Mucosa of rectum (tissue), 2 donors: ENCODE measurements at regions not wholly inside any gene's neighbourhood (a gene's known extent, or its start where the extent isn't known, plus 50 kb on each side); places are given as distances from the start of the nearest gene placed in this dataset.

ENCODE experiments used
- H3K27ac ChIP-seq, 2 donors: one replicate each; pipeline ENCODE4 v1.7.0; 2013; ENCODE audit warnings: inconsistent platforms in 2 of 2, low read depth in 2 of 2, low read length in 2 of 2
- H3K27me3 ChIP-seq, 2 donors: one replicate each; pipeline ENCODE4 v1.7.0; 2013; ENCODE audit warnings: low read length in 2 of 2; ENCODE audit not compliant: control insufficient read depth in 2 of 2, insufficient read depth in 2 of 2
- H3K36me3 ChIP-seq, 2 donors: one replicate each; pipeline ENCODE4 v1.7.0; 2013; ENCODE audit warnings: low read length in 2 of 2; ENCODE audit not compliant: control insufficient read depth in 2 of 2, insufficient read depth in 2 of 2
- H3K4me1 ChIP-seq, 2 donors: one replicate each; pipeline ENCODE4 v1.7.0; 2013; ENCODE audit warnings: low read length in 2 of 2, mild to moderate bottlenecking in 1 of 2; ENCODE audit not compliant: control insufficient read depth in 2 of 2, insufficient read depth in 2 of 2
- H3K4me3 ChIP-seq, 2 donors: one replicate each; pipeline ENCODE4 v1.7.0; 2013; ENCODE audit warnings: low read length in 2 of 2
- H3K9ac ChIP-seq, 2 donors: one replicate each; pipeline ENCODE4 v1.7.0; 2013; ENCODE audit warnings: low read length in 2 of 2, low read depth in 1 of 2, mild to moderate bottlenecking in 1 of 2
- H3K9me3 ChIP-seq, 2 donors: one replicate each; pipeline ENCODE4 v1.7.0; 2013; ENCODE audit warnings: low read length in 2 of 2; ENCODE audit not compliant: control insufficient read depth in 2 of 2
- donor health status: healthy.
- donor health status: Normal muscosa, but diverticular disease.

DNA sequence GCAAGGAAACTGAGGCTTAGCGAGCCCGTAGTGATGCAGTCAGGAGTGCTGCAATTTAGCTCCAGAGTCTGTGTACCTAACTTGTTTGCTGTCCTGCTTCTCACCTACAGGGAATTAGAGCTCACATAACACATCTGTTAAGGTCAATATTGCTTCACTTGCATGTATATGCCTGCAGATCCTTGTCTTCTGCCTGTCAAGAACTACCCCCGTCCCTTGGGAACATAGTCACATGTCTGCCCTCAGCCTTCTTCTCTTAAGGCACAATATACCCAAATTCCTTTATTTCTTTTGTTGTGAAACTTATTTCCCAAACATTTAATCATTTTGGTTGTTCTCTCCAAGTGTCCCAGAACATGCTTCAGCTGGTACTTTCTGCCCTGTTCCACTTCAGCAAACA, 103.3 kb upstream of the LEF1 start:
- H3K9me3 ChIP-seq: no peaks in the 10 kb centered on the region
- H3K27ac ChIP-seq: no peak overlapping the region
- H3K4me1 ChIP-seq: no peaks in the 10 kb centered on the region
- H3K27me3 ChIP-seq: no peaks in the 10 kb centered on the region
- no peak overlapping the region for H3K9ac ChIP-seq
- no peaks in the 10 kb centered on the region for H3K36me3 ChIP-seq
- no peak overlapping the region for H3K4me3 ChIP-seq

DNA sequence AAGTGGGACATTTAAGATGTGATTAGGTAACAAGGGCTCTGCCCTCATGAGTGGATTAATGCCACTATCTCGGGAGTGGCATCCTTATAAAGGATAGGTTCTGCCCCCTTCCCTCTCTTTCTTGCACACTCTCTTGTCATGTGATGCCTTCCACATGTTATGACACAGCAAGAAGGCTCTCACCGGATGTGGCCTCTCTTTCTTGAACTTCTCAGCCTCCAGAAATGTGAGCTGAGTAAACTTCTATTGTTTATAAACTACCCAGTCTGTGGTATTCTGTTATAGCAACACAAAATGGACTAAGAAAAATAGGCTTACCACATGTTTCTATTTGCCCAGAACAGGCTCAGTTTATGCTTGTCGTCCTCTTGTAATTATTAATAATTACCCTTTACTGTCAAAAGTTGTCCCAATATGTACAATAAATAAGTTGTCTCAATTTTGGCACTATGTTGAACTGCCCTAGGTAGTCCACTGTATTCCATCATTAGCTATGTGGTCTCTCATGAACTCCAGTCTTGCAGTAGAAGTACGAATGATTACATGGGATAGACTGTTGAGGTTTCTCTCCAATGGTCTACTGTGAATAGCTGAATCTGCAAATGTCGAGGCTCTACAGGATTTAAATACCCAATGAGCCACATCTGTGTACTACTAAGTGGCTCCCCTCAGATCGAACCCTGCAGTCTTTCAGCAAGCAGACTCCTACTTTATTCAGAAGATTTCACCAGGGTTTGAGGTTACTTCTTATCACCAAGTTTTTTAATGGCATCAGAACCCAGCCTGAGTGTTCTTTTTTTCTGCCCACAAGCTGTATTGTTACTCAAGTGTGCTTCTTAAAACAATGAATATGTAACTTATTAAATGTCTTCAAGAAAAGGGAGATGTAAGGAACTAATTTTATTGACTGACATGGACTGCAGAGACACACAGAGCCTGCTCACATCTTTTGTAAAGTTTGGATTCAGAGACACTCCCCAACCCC, 102.0 kb upstream of the LEF1 start:
- Histone ChIP-seq H3K4me1 (no peaks in the 10 kb centered on the region), H3K9me3 (no peaks in the 10 kb centered on the region), H3K27me3 (no peaks in the 10 kb centered on the region), H3K36me3 (no peaks in the 10 kb centered on the region), H3K4me3 (no peak overlapping the region), H3K9ac (no peak overlapping the region), H3K27ac (no peak overlapping the region)

DNA sequence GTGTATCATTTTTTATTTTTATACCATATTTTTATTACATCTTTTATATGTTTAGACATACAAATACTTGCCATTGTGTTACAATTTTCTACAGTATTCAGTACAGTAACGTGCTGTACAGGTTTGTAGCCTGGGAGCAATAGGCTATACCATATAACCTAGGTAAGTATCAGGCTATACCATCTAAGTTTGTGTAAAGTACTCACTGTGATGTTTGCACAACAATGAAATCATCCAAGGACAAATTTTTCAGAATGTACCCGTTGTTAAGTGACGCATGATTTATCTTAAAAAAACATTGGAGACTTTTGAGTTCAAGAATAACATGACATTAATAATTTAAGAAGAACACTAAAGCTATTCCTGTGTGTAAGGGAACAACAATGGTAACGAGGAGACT, 96.0 kb upstream of the LEF1 start:
- no peaks in the 10 kb centered on the region for H3K4me1 ChIP-seq
- no peaks in the 10 kb centered on the region for H3K9me3 ChIP-seq
- H3K27ac ChIP-seq: no peak overlapping the region
- no peaks in the 10 kb centered on the region for H3K27me3 ChIP-seq
- H3K36me3 ChIP-seq: no peaks in the 10 kb centered on the region
- H3K9ac ChIP-seq: no peak overlapping the region
- no peak overlapping the region for H3K4me3 ChIP-seq

DNA sequence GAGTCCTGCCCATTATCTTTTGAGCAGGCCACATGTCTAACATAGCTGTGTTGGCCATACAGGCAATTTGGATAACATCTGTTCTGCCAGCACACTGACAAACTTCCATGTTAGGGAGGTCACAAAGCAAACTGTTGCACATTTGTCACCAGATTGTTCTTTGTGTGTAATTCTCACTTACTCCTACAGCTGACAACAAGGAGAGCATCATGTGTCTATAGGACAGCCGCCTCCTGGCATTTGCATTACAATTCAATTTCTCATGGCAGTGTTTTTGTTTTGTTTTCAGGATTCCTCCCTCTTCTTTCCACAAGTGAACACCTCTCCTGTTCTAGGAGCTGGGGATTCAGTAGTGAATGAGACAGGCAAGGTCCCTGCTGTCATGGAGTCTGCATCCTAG, 94.3 kb upstream of the LEF1 start:
- Histone ChIP-seq H3K4me1 (no peaks in the 10 kb centered on the region), H3K9ac (no peak overlapping the region), H3K27ac (no peak overlapping the region), H3K4me3 (no peak overlapping the region), H3K9me3 (no peaks in the 10 kb centered on the region), H3K36me3 (no peaks in the 10 kb centered on the region), H3K27me3 (no peaks in the 10 kb centered on the region)

GRCh38 chr4:108261026-108261425, 92.3 kb upstream of the LEF1 start:
- H3K27ac ChIP-seq: no peak overlapping the region
- H3K27me3 ChIP-seq: no peaks in the 10 kb centered on the region
- H3K9ac ChIP-seq: no peak overlapping the region
- H3K36me3 ChIP-seq: no peaks in the 10 kb centered on the region
- H3K4me3 ChIP-seq: no peak overlapping the region
- H3K4me1 ChIP-seq: no peaks in the 10 kb centered on the region
- H3K9me3 ChIP-seq: no peaks in the 10 kb centered on the region

DNA sequence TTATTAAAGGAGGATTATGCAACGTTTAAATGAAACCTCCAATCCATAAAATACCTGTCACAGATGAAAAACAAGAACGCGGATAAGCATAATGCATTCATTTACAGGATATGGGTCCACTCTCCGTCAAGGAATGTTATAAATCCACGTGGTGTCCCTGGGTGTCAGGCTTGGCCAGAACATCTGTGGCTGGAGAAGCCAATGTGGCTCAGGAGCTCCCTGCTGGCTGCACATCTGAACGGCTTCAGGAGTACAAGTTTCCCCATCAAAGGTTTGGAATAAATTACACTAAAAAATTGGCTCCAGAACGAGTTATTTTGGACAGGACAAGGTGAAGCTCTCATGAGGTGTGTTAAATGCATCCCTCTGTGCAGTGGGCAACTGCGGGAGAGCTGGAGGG, 87.8 kb upstream of the LEF1 start:
- Histone ChIP-seq H3K4me1 (no peaks in the 10 kb centered on the region), H3K36me3 (no peaks in the 10 kb centered on the region), H3K9ac (no peak overlapping the region), H3K27me3 (no peaks in the 10 kb centered on the region), H3K4me3 (no peak overlapping the region), H3K9me3 (no peaks in the 10 kb centered on the region), H3K27ac (no peak overlapping the region)

GRCh38 chr4:108255203-108255747, 86.5 kb upstream of the LEF1 start:
- Histone ChIP-seq H3K9me3 (no peaks in the 10 kb centered on the region), H3K4me1 (no peaks in the 10 kb centered on the region), H3K27me3 (no peaks in the 10 kb centered on the region), H3K4me3 (no peak overlapping the region), H3K9ac (no peak overlapping the region), H3K27ac (no peak overlapping the region), H3K36me3 (no peaks in the 10 kb centered on the region)

DNA sequence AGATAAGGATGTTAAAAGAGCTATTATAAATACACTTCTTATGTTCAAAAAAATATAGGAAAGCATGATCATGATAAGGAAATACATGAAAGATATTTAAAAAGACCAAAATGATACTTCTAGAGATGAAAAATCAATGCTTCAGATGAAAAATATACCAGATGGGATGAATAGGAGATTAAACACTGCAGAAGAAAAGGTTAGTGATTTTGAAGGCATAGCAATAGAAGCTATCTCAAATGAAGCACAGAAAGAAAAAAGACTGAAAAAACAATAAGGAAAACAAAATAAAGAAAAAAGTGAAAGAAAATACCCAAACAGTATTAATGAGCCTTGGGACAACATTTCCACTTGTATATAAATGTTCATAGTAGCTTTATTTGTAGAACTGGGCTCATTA, 80.7 kb upstream of the LEF1 start:
- Histone ChIP-seq H3K4me1 (no peaks in the 10 kb centered on the region), H3K9me3 (no peaks in the 10 kb centered on the region), H3K9ac (no peak overlapping the region), H3K27me3 (no peaks in the 10 kb centered on the region), H3K27ac (no peak overlapping the region), H3K36me3 (no peaks in the 10 kb centered on the region), H3K4me3 (no peak overlapping the region)

DNA sequence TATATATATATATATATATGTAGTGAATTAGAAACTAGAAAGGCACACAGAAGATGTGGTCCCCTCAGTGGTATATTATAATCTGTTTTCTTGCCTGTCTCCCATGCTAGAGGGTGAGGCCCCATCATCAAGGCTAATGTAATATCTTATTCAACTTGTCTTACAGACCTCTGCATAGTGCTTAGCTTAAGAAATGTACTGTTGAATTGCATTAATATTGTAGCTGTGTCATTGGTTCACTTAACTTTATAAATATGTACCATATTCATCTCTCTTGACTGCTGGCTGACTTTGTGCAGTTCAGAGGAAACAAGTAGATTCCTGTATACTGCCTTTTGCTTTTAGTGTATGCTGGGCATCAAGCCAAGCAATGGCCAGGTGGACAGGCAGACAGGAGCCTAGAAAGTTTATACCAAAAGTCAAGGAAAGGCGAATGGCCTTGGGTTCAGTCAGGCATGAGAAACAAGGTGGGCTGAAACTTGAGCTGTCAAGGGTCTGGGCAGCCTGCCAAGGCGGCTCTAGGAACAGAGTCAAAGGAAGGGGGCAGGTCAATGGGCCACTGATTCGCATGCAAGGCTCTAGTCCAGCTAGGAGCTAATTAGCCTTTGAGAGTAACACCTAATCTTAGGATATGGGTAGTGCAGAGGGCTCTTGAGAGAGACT, 78.8 kb upstream of the LEF1 start:
- Histone ChIP-seq H3K9ac (no peak overlapping the region), H3K4me3 (no peak overlapping the region), H3K27ac (no peak overlapping the region), H3K36me3 (no peaks in the 10 kb centered on the region), H3K4me1 (no peaks in the 10 kb centered on the region), H3K9me3 (no peaks in the 10 kb centered on the region), H3K27me3 (no peaks in the 10 kb centered on the region)

DNA sequence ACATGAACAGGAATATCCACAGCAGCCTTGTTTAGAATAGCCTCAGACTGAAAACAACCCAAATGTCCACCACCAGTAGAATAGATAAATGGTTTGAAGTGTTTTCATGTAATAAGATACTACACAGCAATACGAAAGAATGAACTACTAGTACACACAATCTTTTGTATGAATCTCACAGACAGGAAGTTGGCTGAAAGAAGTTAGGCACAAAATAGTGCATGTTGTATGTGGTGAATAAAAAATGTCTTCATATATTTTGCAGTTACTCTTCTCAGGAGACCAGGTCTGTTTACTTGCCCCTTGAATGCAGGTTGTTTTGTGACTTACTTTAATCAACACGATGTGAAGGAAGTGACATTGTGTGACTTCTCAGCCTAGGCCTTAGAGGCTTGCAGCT, 75.9 kb upstream of the LEF1 start:
- Histone ChIP-seq H3K4me1 (no peaks in the 10 kb centered on the region), H3K9me3 (no peaks in the 10 kb centered on the region), H3K9ac (no peak overlapping the region), H3K36me3 (no peaks in the 10 kb centered on the region), H3K4me3 (no peak overlapping the region), H3K27ac (no peak overlapping the region), H3K27me3 (no peaks in the 10 kb centered on the region)
